CD14-positive monocyte (primary cell): ENCODE measurements at regions not wholly inside any gene's neighbourhood (a gene's known extent, or its start where the extent isn't known, plus 50 kb on each side); places are given as distances from the start of the nearest gene placed in this dataset.
"Not testable (repeated sequence)": the region's sequence is repeated elsewhere in the genome, so short reads cannot be mapped to it uniquely, and the experiment has no call there.

Experiments used
- DNase-seq, 3 donors: peaks; one replicate each; pipeline ENCODE4 v3.0.0-alpha.2; 2011 to 2022
- H2AFZ ChIP-seq: 2 replicates; pipeline ENCODE4 v1.6.0; 2012; ENCODE audit warnings: mild to moderate bottlenecking, low read depth, low read length, inconsistent platforms; ENCODE audit not compliant: insufficient read depth, poor library complexity, severe bottlenecking
- H3K27ac ChIP-seq, 2 donors: 1 replicate in 1 of 2; 2 replicates in 1 of 2; pipeline ENCODE4 v1.5.1; 2012 to 2013; ENCODE audit warnings: low read length in 2 of 2, control low read depth in 1 of 2, inconsistent platforms in 1 of 2, low read depth in 1 of 2, mild to moderate bottlenecking in 1 of 2
- H3K27me3 ChIP-seq, 2 donors: one replicate each; pipeline versions ENCODE4 v1.6.0 to v1.6.1; 2011 to 2013; ENCODE audit warnings: low read length in 2 of 2; ENCODE audit not compliant: control insufficient read depth in 2 of 2, insufficient read depth in 2 of 2
- H3K36me3 ChIP-seq, 2 donors: replicated peaks in 1 of 2; 1 replicate in 1 of 2; 2 replicates in 1 of 2; pipeline versions ENCODE4 v1.5.1 to v1.6.1; 2012 to 2013; ENCODE audit warnings: low read length in 2 of 2, control low read depth in 1 of 2, inconsistent platforms in 1 of 2, mild to moderate bottlenecking in 1 of 2; ENCODE audit not compliant: insufficient read depth in 2 of 2, control insufficient read depth in 1 of 2
- H3K4me1 ChIP-seq, 2 donors: 1 replicate in 1 of 2; 2 replicates in 1 of 2; pipeline versions ENCODE4 v1.5.1 to v1.6.1; 2012 to 2013; ENCODE audit warnings: low read length in 2 of 2, control low read depth in 1 of 2, inconsistent platforms in 1 of 2, mild to moderate bottlenecking in 1 of 2, moderate library complexity in 1 of 2; ENCODE audit not compliant: insufficient read depth in 2 of 2, control insufficient read depth in 1 of 2
- H3K4me2 ChIP-seq: replicated peaks from 2 replicates; pipeline ENCODE3; 2012; ENCODE audit warnings: low read length, moderate library complexity, mild to moderate bottlenecking; ENCODE audit not compliant: poor library complexity, severe bottlenecking; ENCODE audit errors: extremely low read depth
- H3K4me3 ChIP-seq, 3 experiments: fragments of 200-600 bp in 1 of 3; sonication (generic) in 1 of 3; replicated peaks in 1 of 3; 1 replicate in 2 of 3; 2 replicates in 1 of 3; pipeline ENCODE4 v1.5.1; 2011 to 2013; ENCODE audit warnings: low read length in 3 of 3, mild to moderate bottlenecking in 3 of 3, control low read depth in 2 of 3, low read depth in 2 of 3, inconsistent platforms in 1 of 3, moderate library complexity in 1 of 3
- H3K79me2 ChIP-seq: 2 replicates; pipeline ENCODE4 v1.6.0; 2012; ENCODE audit warnings: mild to moderate bottlenecking, control low read depth, inconsistent platforms, low read length, moderate library complexity; ENCODE audit not compliant: insufficient read depth
- H3K9ac ChIP-seq: 2 replicates; pipeline ENCODE4 v1.6.0; 2017; ENCODE audit warnings: low read length, mild to moderate bottlenecking; ENCODE audit not compliant: insufficient read depth, poor library complexity, severe bottlenecking
- H3K9me3 ChIP-seq, 2 donors: replicated peaks in 1 of 2; 1 replicate in 1 of 2; 2 replicates in 1 of 2; pipeline versions ENCODE4 v1.5.1 to v1.6.1; 2012 to 2013; ENCODE audit warnings: low read length in 2 of 2, control low read depth in 1 of 2; ENCODE audit not compliant: control insufficient read depth in 1 of 2, insufficient read depth in 1 of 2
- H4K20me1 ChIP-seq: 2 replicates; pipeline ENCODE4 v1.6.0; 2012; ENCODE audit warnings: mild to moderate bottlenecking, low read length, control low read depth, moderate library complexity; ENCODE audit not compliant: insufficient read depth
- H3K27ac Mint-ChIP-seq, 7 donors: one replicate each; pipeline ENCODE4 v1.8.0; 2020; ENCODE audit warnings: mild to moderate bottlenecking in 7 of 7, mixed read lengths in 7 of 7, moderate library complexity in 6 of 7, inconsistent platforms in 2 of 7
- H3K27me3 Mint-ChIP-seq, 3 donors: one replicate each; pipeline ENCODE4 v1.8.0; 2021 to 2022; ENCODE audit warnings: low read depth in 3 of 3, mild to moderate bottlenecking in 3 of 3, mixed read lengths in 3 of 3, moderate library complexity in 3 of 3, inconsistent platforms in 1 of 3
- H3K36me3 Mint-ChIP-seq, 2 donors: one replicate each; pipeline ENCODE4 v1.8.0; 2020; ENCODE audit warnings: mixed read lengths in 2 of 2, inconsistent platforms in 1 of 2, mild to moderate bottlenecking in 1 of 2
- H3K4me1 Mint-ChIP-seq: one replicate; pipeline ENCODE4 v1.8.0; 2020; ENCODE audit warnings: mild to moderate bottlenecking, mixed read lengths
- H3K4me3 Mint-ChIP-seq, 2 donors: one replicate each; pipeline ENCODE4 v1.8.0; 2020; ENCODE audit warnings: mild to moderate bottlenecking in 2 of 2, mixed read lengths in 2 of 2, moderate library complexity in 1 of 2
- H3K9me3 Mint-ChIP-seq, 7 donors: one replicate each; pipeline ENCODE4 v1.8.0; 2020 to 2022; ENCODE audit warnings: mixed read lengths in 7 of 7, mild to moderate bottlenecking in 6 of 7, moderate library complexity in 6 of 7, inconsistent platforms in 2 of 7
- WGBS: methylation state at CpG from one replicate; pipeline ENCODE4 v1.1.5; 2013; ENCODE audit warnings: missing lambda C conversion rate; ENCODE audit not compliant: insufficient coverage; 5-methylcytosine and 5-hydroxymethylcytosine counted together
- intact Hi-C, 2 donors: fragments of 100-400 bp; cut with micrococcal nuclease; formaldehyde crosslinking; loops; one replicate each; pipeline versions ENCODE4 v1.15.0 to v1.15.1; 2023
- TF ChIP-seq, protein P1 (sequence below): fragments of 200-600 bp; IDR thresholded peaks from one replicate; pipeline ENCODE4 v1.8.0; 2022; ENCODE audit warnings: antibody characterized with exemption, mild to moderate bottlenecking

DNA sequence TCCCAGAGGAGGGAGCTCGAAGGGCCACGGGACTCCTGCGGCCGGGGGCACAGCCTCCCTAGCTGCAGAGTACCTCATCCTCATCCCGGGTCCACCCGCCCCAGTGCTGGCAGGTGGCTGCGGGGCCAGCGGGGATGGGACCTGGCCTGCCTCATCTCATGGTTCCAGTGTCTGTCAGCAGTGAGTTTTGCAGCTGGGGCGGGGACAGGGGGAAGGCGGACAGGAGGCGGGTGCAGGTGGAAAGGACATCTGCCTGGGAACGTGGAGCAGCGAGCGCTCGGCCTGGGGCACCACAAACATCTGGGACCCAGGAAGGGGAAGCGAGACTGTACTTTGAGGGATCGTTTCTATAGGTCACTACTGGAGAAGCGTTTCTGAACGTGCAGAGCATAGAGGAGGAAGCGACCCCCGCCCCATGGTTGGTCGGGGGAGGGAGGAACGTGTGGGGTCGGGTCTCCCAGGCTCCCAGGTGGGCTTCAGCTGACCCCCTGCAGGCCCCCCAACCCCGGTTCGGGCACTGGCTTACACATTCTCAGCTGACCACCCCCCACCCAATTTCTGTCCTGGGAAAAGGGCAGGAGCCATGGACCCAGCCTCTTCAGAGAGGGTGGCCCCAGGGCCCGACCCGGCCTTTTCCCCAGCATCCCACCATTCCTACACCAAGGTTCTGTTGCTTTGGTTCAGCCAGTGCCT is 56.5 kb upstream of the NOTCH1 start:
- no peak overlapping the region for H3K9ac ChIP-seq
- Mint-ChIP-seq H3K4me1 (peaks cover 15% of the 10 kb centered on the region), H3K27me3 (peaks cover 0 to 38% (median 14%) of the 10 kb centered on the region in 3 donors), H3K9me3 (peaks cover 0 to 10% (median 5%) of the 10 kb centered on the region in 7 donors), H3K27ac (no peak overlapping the region), H3K36me3 (no peaks in the 10 kb centered on the region), H3K4me3 (no peak overlapping the region)
- no peaks in the 10 kb centered on the region for H3K79me2 ChIP-seq
- no peak overlapping the region for H3K4me3 ChIP-seq
- H2AFZ ChIP-seq = no peak overlapping the region
- no peak overlapping the region for H3K27ac ChIP-seq
- H3K4me2 ChIP-seq = no peak overlapping the region
- no peaks in the 10 kb centered on the region for H3K36me3 ChIP-seq
- TF ChIP-seq, protein P1, sequence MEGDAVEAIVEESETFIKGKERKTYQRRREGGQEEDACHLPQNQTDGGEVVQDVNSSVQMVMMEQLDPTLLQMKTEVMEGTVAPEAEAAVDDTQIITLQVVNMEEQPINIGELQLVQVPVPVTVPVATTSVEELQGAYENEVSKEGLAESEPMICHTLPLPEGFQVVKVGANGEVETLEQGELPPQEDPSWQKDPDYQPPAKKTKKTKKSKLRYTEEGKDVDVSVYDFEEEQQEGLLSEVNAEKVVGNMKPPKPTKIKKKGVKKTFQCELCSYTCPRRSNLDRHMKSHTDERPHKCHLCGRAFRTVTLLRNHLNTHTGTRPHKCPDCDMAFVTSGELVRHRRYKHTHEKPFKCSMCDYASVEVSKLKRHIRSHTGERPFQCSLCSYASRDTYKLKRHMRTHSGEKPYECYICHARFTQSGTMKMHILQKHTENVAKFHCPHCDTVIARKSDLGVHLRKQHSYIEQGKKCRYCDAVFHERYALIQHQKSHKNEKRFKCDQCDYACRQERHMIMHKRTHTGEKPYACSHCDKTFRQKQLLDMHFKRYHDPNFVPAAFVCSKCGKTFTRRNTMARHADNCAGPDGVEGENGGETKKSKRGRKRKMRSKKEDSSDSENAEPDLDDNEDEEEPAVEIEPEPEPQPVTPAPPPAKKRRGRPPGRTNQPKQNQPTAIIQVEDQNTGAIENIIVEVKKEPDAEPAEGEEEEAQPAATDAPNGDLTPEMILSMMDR = no peak
- peaks cover 18 to 24% of the 10 kb centered on the region in 2 donors for H3K4me1 ChIP-seq
- peak in 1 of 3 donors; percentile 30 for DNase-seq
- peaks cover 0 to 10% of the 10 kb centered on the region in 2 donors for H3K27me3 ChIP-seq
- H3K9me3 ChIP-seq = peaks cover 0 to 5% of the 10 kb centered on the region in 2 donors
- intact Hi-C loops = no loop called here
- 52% methylated on average over 19 of the region's 28 CpGs for whole genome bisulfite sequencing
- H4K20me1 ChIP-seq = no peaks in the 10 kb centered on the region

DNA sequence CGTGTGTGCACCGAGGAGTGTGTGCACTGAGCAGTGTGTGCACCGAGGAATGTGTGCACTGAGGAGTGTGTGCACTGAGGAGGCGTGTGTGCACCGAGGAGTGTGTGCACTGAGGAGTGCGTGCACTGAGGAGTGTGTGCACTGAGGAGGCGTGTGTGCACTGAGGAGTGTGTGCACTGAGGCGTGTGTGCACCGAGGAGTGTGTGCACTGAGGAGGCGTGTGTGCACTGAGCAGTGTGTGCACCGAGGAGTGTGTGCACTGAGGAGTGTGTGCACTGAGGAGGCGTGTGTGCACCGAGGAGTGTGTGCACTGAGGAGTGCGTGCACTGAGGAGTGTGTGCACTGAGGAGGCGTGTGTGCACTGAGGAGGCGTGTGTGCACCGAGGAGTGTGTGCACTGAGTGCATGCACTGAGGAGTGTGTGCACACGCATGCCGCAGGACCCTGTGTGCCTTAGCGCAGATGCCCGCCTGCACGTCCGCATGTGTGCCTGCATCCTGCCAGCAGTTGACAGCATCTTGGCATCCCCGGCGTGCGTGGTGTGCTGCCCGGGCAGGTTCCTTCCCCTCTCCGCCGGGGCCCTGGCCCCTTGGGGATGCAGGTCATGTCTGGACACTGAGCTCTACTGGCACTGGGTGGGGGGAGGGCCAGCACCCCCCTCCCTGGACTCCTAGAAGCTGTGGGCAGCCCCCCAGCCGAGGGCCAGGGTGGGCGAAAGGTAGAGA is 55.6 kb upstream of the NOTCH1 start:
- WGBS = 95% methylated on average over 29 of the region's 31 CpGs
- peaks cover 0 to 38% (median 14%) of the 10 kb centered on the region in 3 donors for H3K27me3 Mint-ChIP-seq
- H3K9me3 ChIP-seq, H3K9ac ChIP-seq, intact Hi-C loops, DNase-seq, H2AFZ ChIP-seq, H3K36me3 Mint-ChIP-seq, H3K4me2 ChIP-seq, H3K27ac ChIP-seq, H3K79me2 ChIP-seq, H3K4me3 ChIP-seq, H3K27ac Mint-ChIP-seq, H4K20me1 ChIP-seq, H3K36me3 ChIP-seq: not testable (repeated sequence)
- peak overlapping the region in 1 of 2 donors; percentile 30 for H3K4me3 Mint-ChIP-seq
- H3K4me1 ChIP-seq = peaks cover 18 to 24% of the 10 kb centered on the region in 2 donors
- peaks cover 0 to 10% (median 5%) of the 10 kb centered on the region in 7 donors for H3K9me3 Mint-ChIP-seq
- peaks cover 0 to 10% of the 10 kb centered on the region in 2 donors for H3K27me3 ChIP-seq
- H3K4me1 Mint-ChIP-seq = peaks cover 15% of the 10 kb centered on the region
